ENCODE measurements at regions not wholly inside any gene's neighbourhood (a gene's known extent, or its start where the extent isn't known, plus 50 kb on each side); places are given as distances from the start of the nearest gene placed in this dataset.

DNA sequence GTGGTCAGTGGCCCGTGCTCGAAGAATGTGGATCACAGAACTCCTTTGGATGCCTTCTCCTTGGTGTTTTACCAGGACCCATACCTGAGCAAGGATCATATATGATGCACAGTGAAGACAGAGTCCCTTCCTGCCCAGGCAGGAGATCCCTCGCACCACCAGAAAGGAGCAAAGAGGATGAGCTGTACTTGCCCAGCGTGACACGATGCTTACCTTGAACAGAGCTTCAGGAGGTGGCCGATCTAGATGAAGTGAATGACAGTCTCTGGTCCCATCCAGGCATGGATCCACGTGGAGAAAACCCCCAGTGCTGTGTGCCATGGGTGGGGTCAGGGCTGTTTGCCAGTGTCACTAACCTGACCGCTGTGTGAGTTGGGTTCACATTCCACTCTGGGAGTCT is 455.4 kb downstream of the GADD45G start:
- no peaks in the 10 kb centered on the region for H3K9me3 ChIP-seq (ENCODE audit: control insufficient read depth, insufficient read depth, low read length)
- no peaks in the 10 kb centered on the region for H3K36me3 ChIP-seq (ENCODE audit: control insufficient read depth, insufficient read depth, low read length)
- no peak overlapping the region for H3K9ac ChIP-seq (ENCODE audit: low read depth, low read length)
- H3K27me3 ChIP-seq (ENCODE audit: control insufficient read depth, insufficient read depth, low read length): no peaks in the 10 kb centered on the region; the same call in 1 of the 2 replicates
- no peak overlapping the region for H3K4me3 ChIP-seq (ENCODE audit: low read depth, low read length)
- H3K27ac ChIP-seq (ENCODE audit: low read depth, low read length): no peak overlapping the region
- 0 out of 2 replicates have a peak, but pooled peaks cover 3% of the 10 kb centered on the region for H3K4me1 ChIP-seq (ENCODE audit: control insufficient read depth, insufficient read depth, low read length)

- Histone ChIP-seq H3K36me3 (ENCODE audit: control insufficient read depth, insufficient read depth, low read length) (no peaks in the 10 kb centered on the region), H3K4me1 (ENCODE audit: control insufficient read depth, insufficient read depth, low read length) (0 out of 2 replicates have a peak, but pooled peaks cover 3% of the 10 kb centered on the region), H3K4me3 (ENCODE audit: low read depth, low read length) (no peak overlapping the region), H3K9ac (ENCODE audit: low read depth, low read length) (no peak overlapping the region), H3K9me3 (ENCODE audit: control insufficient read depth, insufficient read depth, low read length) (no peaks in the 10 kb centered on the region), H3K27me3 (ENCODE audit: control insufficient read depth, insufficient read depth, low read length) (no peaks in the 10 kb centered on the region; the same call in 1 of the 2 replicates), H3K27ac (ENCODE audit: low read depth, low read length) (no peak overlapping the region)
Measured at GRCh38 chr9:90061187-90061586, 456.4 kb downstream of the GADD45G start.

DNA sequence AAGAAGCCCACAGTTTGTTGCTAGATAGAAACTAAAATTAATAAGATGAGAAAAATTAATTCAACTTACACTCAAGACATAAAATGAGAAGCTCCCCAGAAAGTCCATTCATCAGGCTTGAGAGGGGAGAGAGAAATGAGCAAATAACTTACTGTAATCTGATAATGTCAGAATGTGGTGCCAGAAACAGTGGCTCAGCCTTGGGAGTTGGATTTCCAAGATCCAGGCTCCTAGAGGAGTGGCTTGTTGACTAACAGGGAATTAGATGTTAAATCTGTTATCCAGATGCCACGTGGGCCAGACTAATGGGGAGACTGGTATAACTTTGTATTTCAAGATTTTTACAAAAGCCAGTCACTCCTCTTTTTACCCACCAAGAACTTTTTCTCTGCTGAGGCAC is 458.2 kb downstream of the GADD45G start:
- Histone ChIP-seq H3K4me1 (ENCODE audit: control insufficient read depth, insufficient read depth, low read length) (0 out of 2 replicates have a peak, but pooled peaks cover 3% of the 10 kb centered on the region), H3K4me3 (ENCODE audit: low read depth, low read length) (no peak overlapping the region), H3K36me3 (ENCODE audit: control insufficient read depth, insufficient read depth, low read length) (no peaks in the 10 kb centered on the region), H3K27ac (ENCODE audit: low read depth, low read length) (no peak overlapping the region), H3K27me3 (ENCODE audit: control insufficient read depth, insufficient read depth, low read length) (no peaks in the 10 kb centered on the region; the same call in 1 of the 2 replicates), H3K9me3 (ENCODE audit: control insufficient read depth, insufficient read depth, low read length) (no peaks in the 10 kb centered on the region), H3K9ac (ENCODE audit: low read depth, low read length) (no peak overlapping the region)

- no peak overlapping the region for H3K27ac ChIP-seq (ENCODE audit: low read depth, low read length)
- no peak overlapping the region for H3K4me3 ChIP-seq (ENCODE audit: low read depth, low read length)
- H3K27me3 ChIP-seq (ENCODE audit: control insufficient read depth, insufficient read depth, low read length): no peaks in the 10 kb centered on the region; the same call in 1 of the 2 replicates
- no peak overlapping the region for H3K9ac ChIP-seq (ENCODE audit: low read depth, low read length)
- no peaks in the 10 kb centered on the region for H3K9me3 ChIP-seq (ENCODE audit: control insufficient read depth, insufficient read depth, low read length)
- H3K36me3 ChIP-seq (ENCODE audit: control insufficient read depth, insufficient read depth, low read length): no peaks in the 10 kb centered on the region
- 0 out of 2 replicates have a peak, but pooled peaks cover 3% of the 10 kb centered on the region for H3K4me1 ChIP-seq (ENCODE audit: control insufficient read depth, insufficient read depth, low read length)
Measured at GRCh38 chr9:90064248-90064647, 459.4 kb downstream of the GADD45G start.

DNA sequence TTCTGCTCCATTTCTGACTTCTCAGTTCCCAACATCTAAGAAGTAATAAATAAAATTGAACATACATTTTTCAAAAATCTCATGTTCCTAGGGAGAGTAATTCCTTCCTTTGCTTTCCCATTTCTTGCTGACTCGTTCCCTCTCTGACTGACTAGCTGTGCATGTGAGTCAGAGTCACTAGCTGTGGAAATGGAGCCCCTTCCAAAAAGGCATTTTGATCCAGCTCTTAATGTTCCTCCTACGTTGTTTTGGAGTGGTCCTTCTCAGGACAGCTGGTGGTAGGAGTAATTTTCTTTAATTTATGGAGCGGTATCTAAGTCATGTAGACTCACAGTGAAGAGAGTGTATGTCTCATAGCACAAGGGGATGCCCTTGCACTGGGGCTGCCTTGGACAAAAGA is 460.2 kb downstream of the GADD45G start:
- no peaks in the 10 kb centered on the region for H3K9me3 ChIP-seq (ENCODE audit: control insufficient read depth, insufficient read depth, low read length)
- H3K27ac ChIP-seq (ENCODE audit: low read depth, low read length): no peak overlapping the region
- H3K27me3 ChIP-seq (ENCODE audit: control insufficient read depth, insufficient read depth, low read length): no peaks in the 10 kb centered on the region; the same call in 1 of the 2 replicates
- H3K36me3 ChIP-seq (ENCODE audit: control insufficient read depth, insufficient read depth, low read length): no peaks in the 10 kb centered on the region
- H3K4me1 ChIP-seq (ENCODE audit: control insufficient read depth, insufficient read depth, low read length): 0 out of 2 replicates have a peak, but pooled peaks cover 3% of the 10 kb centered on the region
- no peak overlapping the region for H3K9ac ChIP-seq (ENCODE audit: low read depth, low read length)
- H3K4me3 ChIP-seq (ENCODE audit: low read depth, low read length): no peak overlapping the region

- no peaks in the 10 kb centered on the region for H3K36me3 ChIP-seq (ENCODE audit: control insufficient read depth, insufficient read depth, low read length)
- H3K27ac ChIP-seq (ENCODE audit: low read depth, low read length): no peak overlapping the region
- H3K4me1 ChIP-seq (ENCODE audit: control insufficient read depth, insufficient read depth, low read length): 0 out of 2 replicates have a peak, but pooled peaks cover 3% of the 10 kb centered on the region
- no peaks in the 10 kb centered on the region for H3K27me3 ChIP-seq (ENCODE audit: control insufficient read depth, insufficient read depth, low read length)
- no peaks in the 10 kb centered on the region for H3K9me3 ChIP-seq (ENCODE audit: control insufficient read depth, insufficient read depth, low read length)
- no peak overlapping the region for H3K9ac ChIP-seq (ENCODE audit: low read depth, low read length)
- H3K4me3 ChIP-seq (ENCODE audit: low read depth, low read length): no peak overlapping the region
Measured at GRCh38 chr9:90065851-90066250, 461.0 kb downstream of the GADD45G start.

GRCh38 chr9:90069085-90069484 is 464.3 kb downstream of the GADD45G start:
- no peak overlapping the region for H3K27ac ChIP-seq (ENCODE audit: low read depth, low read length)
- no peaks in the 10 kb centered on the region for H3K9me3 ChIP-seq (ENCODE audit: control insufficient read depth, insufficient read depth, low read length)
- H3K9ac ChIP-seq (ENCODE audit: low read depth, low read length): no peak overlapping the region
- no peaks in the 10 kb centered on the region for H3K36me3 ChIP-seq (ENCODE audit: control insufficient read depth, insufficient read depth, low read length)
- H3K27me3 ChIP-seq (ENCODE audit: control insufficient read depth, insufficient read depth, low read length): no peaks in the 10 kb centered on the region
- H3K4me1 ChIP-seq (ENCODE audit: control insufficient read depth, insufficient read depth, low read length): no peaks in the 10 kb centered on the region
- H3K4me3 ChIP-seq (ENCODE audit: low read depth, low read length): no peak overlapping the region

GRCh38 chr9:90070056-90070455 is 465.2 kb downstream of the GADD45G start:
- Histone ChIP-seq H3K4me3 (ENCODE audit: low read depth, low read length) (no peak overlapping the region), H3K4me1 (ENCODE audit: control insufficient read depth, insufficient read depth, low read length) (no peaks in the 10 kb centered on the region), H3K9ac (ENCODE audit: low read depth, low read length) (no peak overlapping the region), H3K9me3 (ENCODE audit: control insufficient read depth, insufficient read depth, low read length) (no peaks in the 10 kb centered on the region), H3K36me3 (ENCODE audit: control insufficient read depth, insufficient read depth, low read length) (no peaks in the 10 kb centered on the region), H3K27me3 (ENCODE audit: control insufficient read depth, insufficient read depth, low read length) (no peaks in the 10 kb centered on the region), H3K27ac (ENCODE audit: low read depth, low read length) (no peak overlapping the region)

GRCh38 chr9:90070469-90070868 is 465.7 kb downstream of the GADD45G start:
- no peaks in the 10 kb centered on the region for H3K9me3 ChIP-seq (ENCODE audit: control insufficient read depth, insufficient read depth, low read length)
- no peak overlapping the region for H3K4me3 ChIP-seq (ENCODE audit: low read depth, low read length)
- H3K36me3 ChIP-seq (ENCODE audit: control insufficient read depth, insufficient read depth, low read length): no peaks in the 10 kb centered on the region
- no peaks in the 10 kb centered on the region for H3K27me3 ChIP-seq (ENCODE audit: control insufficient read depth, insufficient read depth, low read length)
- no peak overlapping the region for H3K9ac ChIP-seq (ENCODE audit: low read depth, low read length)
- H3K27ac ChIP-seq (ENCODE audit: low read depth, low read length): no peak overlapping the region
- H3K4me1 ChIP-seq (ENCODE audit: control insufficient read depth, insufficient read depth, low read length): no peaks in the 10 kb centered on the region

DNA sequence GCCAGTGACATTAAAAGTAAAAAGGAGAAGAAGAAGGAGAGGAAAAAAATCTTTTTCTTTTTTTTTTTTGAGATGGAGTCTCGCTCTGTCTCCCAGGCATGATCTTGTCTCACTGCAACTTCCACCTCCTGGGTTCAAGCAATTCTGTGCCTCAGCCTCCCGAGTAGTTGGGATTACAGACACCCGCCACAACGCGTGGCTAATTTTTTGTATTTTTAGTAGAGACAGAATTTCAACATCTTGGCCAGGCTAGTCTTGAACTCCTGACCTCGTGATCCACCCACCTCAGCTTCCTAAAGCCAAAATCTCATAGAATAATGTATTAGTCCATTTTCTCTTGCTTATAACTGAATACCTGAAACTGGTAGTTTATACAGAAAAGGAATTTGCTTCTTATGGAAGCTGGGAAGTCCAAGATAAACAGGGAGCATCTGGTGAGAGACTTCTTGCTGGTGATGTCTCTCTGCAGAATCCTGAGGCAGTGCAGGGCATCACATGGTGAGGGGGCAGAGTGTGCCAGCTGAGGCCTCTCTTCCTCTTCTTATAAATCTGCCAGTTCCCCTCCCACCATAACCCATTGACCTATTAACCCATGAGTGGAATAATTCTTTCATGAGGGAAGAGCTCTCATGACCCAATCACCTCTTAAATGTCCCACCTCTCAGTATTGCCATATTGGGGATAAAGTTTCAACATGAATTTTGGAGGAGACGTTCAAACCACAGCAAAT is 466.3 kb downstream of the GADD45G start:
- Histone ChIP-seq H3K4me3 (ENCODE audit: low read depth, low read length) (no peak overlapping the region), H3K4me1 (ENCODE audit: control insufficient read depth, insufficient read depth, low read length) (no peaks in the 10 kb centered on the region), H3K9ac (ENCODE audit: low read depth, low read length) (no peak overlapping the region), H3K27me3 (ENCODE audit: control insufficient read depth, insufficient read depth, low read length) (no peaks in the 10 kb centered on the region), H3K27ac (ENCODE audit: low read depth, low read length) (no peak overlapping the region), H3K9me3 (ENCODE audit: control insufficient read depth, insufficient read depth, low read length) (no peaks in the 10 kb centered on the region), H3K36me3 (ENCODE audit: control insufficient read depth, insufficient read depth, low read length) (no peaks in the 10 kb centered on the region)

GRCh38 chr9:90073186-90073945 is 468.6 kb downstream of the GADD45G start:
- Histone ChIP-seq H3K36me3 (ENCODE audit: control insufficient read depth, insufficient read depth, low read length) (no peaks in the 10 kb centered on the region), H3K4me1 (ENCODE audit: control insufficient read depth, insufficient read depth, low read length) (no peaks in the 10 kb centered on the region), H3K27me3 (ENCODE audit: control insufficient read depth, insufficient read depth, low read length) (no peaks in the 10 kb centered on the region), H3K4me3 (ENCODE audit: low read depth, low read length) (no peak overlapping the region), H3K27ac (ENCODE audit: low read depth, low read length) (no peak overlapping the region), H3K9me3 (ENCODE audit: control insufficient read depth, insufficient read depth, low read length) (no peaks in the 10 kb centered on the region), H3K9ac (ENCODE audit: low read depth, low read length) (no peak overlapping the region)
